ENCODE measurements at regions not wholly inside any gene's neighbourhood (a gene's known extent, or its start where the extent isn't known, plus 50 kb on each side); places are given as distances from the start of the nearest gene placed in this dataset.

- Histone ChIP-seq H3K4me1 (ENCODE audit: control insufficient read depth in 1 of 2, insufficient read depth in 2 of 2, low read depth in 1 of 2, low read length in 1 of 2) (no peaks in the 10 kb centered on the region), H4K20me1 (ENCODE audit: insufficient read depth) (no peaks in the 10 kb centered on the region), H3K79me2 (ENCODE audit: insufficient read depth) (no peaks in the 10 kb centered on the region), H3K9me2 (no peaks in the 10 kb centered on the region), H3K4me3 (ENCODE audit: low read depth in 2 of 2, low read length in 1 of 2) (no peak overlapping the region), H3F3A (replicated peaks; ENCODE audit: insufficient read depth) (no peaks in the 10 kb centered on the region), H3K27me3 (ENCODE audit: insufficient read depth) (no peaks in the 10 kb centered on the region), H3K9me3 (no peaks in the 10 kb centered on the region), H2AFZ (ENCODE audit: low read depth) (no peak overlapping the region), H3K27ac (ENCODE audit: low read depth in 2 of 2, low read length in 1 of 2) (no peak overlapping the region), H3K4me2 (no peak overlapping the region), H3K36me3 (replicated peaks in 1 of 2; ENCODE audit: control insufficient read depth in 1 of 2, insufficient read depth in 2 of 2, low read length in 1 of 2) (no peaks in the 10 kb centered on the region), H3K9ac (no peak overlapping the region)
- WGBS (ENCODE audit: low lambda C conversion rate): 78% methylated on average over 3 of the region's 3 CpGs
- ChIA-PET CTCF (no interaction called here), POLR2A (no interaction called here)
- TF ChIP-seq ELF1 (IDR thresholded peaks at IDR 0.05) (no peak), MAX (IDR thresholded peaks at IDR 0.05; ENCODE audit: low read depth) (no peak), USF1 (IDR thresholded peaks at IDR 0.05; ENCODE audit: borderline replicate concordance, low read depth) (no peak), EZH2phosphoT487 (IDR thresholded peaks at IDR 0.05; ENCODE audit: borderline replicate concordance, low read depth) (no peak), JUND (IDR thresholded peaks at IDR 0.05) (no peak), TEAD4 (IDR thresholded peaks at IDR 0.05; ENCODE audit: borderline replicate concordance, insufficient read depth) (no peak), RCOR1 (IDR thresholded peaks at IDR 0.05; ENCODE audit: low read length) (no peak), TAF1 (IDR thresholded peaks at IDR 0.05; ENCODE audit: borderline replicate concordance, low read depth, low read length) (no peak), GABPA (IDR thresholded peaks at IDR 0.05; ENCODE audit: low read depth) (no peak), FOXM1 (IDR thresholded peaks at IDR 0.05; ENCODE audit: low read depth) (no peak), USF2 (IDR thresholded peaks at IDR 0.05; ENCODE audit: borderline replicate concordance, low read depth, low read length) (no peak), RFX5 (IDR thresholded peaks at IDR 0.05; ENCODE audit: low read length) (no peak), MEF2A (IDR thresholded peaks at IDR 0.05; ENCODE audit: borderline replicate concordance, low read depth) (no peak), CTCF (IDR thresholded peaks at IDR 0.05) (no peak), RAD21 (IDR thresholded peaks at IDR 0.05; ENCODE audit: low read length) (no peak), FOSL2 (IDR thresholded peaks at IDR 0.05; ENCODE audit: borderline replicate concordance, low read depth) (no peak), GATA2 (CRISPR knock-in tag; IDR thresholded peaks at IDR 0.05) (no peak)
- no peak for DNase-seq
These were observed 125.6 kb upstream of the TSLP start for GRCh38 chr5:110945874-110946436.

Data from SK-N-SH (cell line).